Naive thymus-derived CD8-positive, alpha-beta T cell (primary cell): ENCODE measurements at regions not wholly inside any gene's neighbourhood (a gene's known extent, or its start where the extent isn't known, plus 50 kb on each side); places are given as distances from the start of the nearest gene placed in this dataset.
"Not testable (repeated sequence)": the region's sequence is repeated elsewhere in the genome, so short reads cannot be mapped to it uniquely, and the experiment has no call there.

Source experiments
- ATAC-seq, 2 donors: fragments of 150-1000 bp; cut with Tn5 transposase in 1 of 2; sonication (Bioruptor Pico), chemical (Tn5 transposase) in 1 of 2; 1 replicate in 1 of 2; 2 replicates in 1 of 2; pipeline ENCODE4 v1.10.0; 2021; ENCODE audit warnings: mild to moderate bottlenecking in 2 of 2, moderate library complexity in 2 of 2
- POLR2A ChIA-PET: fragments of 350-600 bp; sonication (Branson Sonifier 250); formaldehyde crosslinking; loops from one replicate; lab custom pipeline; 2021; ENCODE audit warnings: antibody characterized with exemption; lab: Charles Lee
- DNase-seq, 10 donors: peaks; one replicate each; pipeline versions ENCODE4 v3.0.0 to v3.0.0-alpha.2; 2020 to 2022
- H3K27ac Mint-ChIP-seq, 10 donors: one replicate each; pipeline ENCODE4 v1.8.0; 2020 to 2022; ENCODE audit warnings: mild to moderate bottlenecking in 10 of 10, mixed read lengths in 10 of 10, moderate library complexity in 4 of 10, inconsistent platforms in 1 of 10
- H3K27me3 Mint-ChIP-seq, 5 donors: one replicate each; pipeline ENCODE4 v1.8.0; 2021 to 2022; ENCODE audit warnings: mixed read lengths in 5 of 5
- H3K36me3 Mint-ChIP-seq, 3 donors: one replicate each; pipeline ENCODE4 v1.8.0; 2020 to 2022; ENCODE audit warnings: mixed read lengths in 3 of 3, mild to moderate bottlenecking in 2 of 3, inconsistent platforms in 1 of 3
- H3K4me1 Mint-ChIP-seq, 4 donors: one replicate each; pipeline ENCODE4 v1.8.0; 2021 to 2022; ENCODE audit warnings: mixed read lengths in 4 of 4
- H3K4me3 Mint-ChIP-seq, 10 donors: one replicate each; pipeline ENCODE4 v1.8.0; 2020 to 2022; ENCODE audit warnings: mild to moderate bottlenecking in 10 of 10, mixed read lengths in 10 of 10, moderate library complexity in 6 of 10, inconsistent platforms in 1 of 10
- H3K9me3 Mint-ChIP-seq, 9 donors: one replicate each; pipeline ENCODE4 v1.8.0; 2020 to 2022; ENCODE audit warnings: mixed read lengths in 9 of 9, mild to moderate bottlenecking in 3 of 9, inconsistent platforms in 1 of 9, moderate library complexity in 1 of 9

DNA sequence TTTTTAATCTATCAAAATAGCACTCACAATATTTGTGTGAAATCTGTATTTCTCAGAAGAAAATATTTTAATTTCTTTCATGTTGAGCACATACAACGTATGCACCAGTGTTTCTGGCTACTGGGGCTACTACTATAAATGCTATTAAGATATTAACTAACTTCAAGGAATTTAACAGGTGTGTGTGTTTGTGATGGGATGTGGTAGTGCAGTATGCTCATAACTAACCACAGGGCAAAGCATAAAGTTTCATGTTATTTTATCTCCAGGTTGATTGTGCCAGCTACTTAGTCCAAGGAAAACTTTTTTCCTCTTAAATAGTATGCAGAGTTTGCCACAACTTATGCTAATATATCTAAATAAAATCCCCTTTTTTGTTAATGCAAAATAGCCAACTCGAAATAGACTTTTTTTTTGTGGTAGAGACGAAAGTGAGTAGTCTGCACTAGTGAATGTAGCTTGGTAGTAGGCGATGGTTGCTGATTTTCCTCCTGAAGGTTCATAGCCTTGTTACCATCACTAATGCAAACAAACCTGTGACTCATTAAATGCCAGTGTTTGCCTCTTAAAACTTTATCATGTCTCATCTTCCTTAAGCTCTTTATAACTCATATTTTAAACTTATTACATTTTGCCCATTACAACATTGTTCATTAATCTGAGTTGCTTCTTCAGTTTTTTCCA lies 565.5 kb upstream of the ANO3 start:
- H3K27ac Mint-ChIP-seq: no peak overlapping the region
- H3K27me3 Mint-ChIP-seq: no peaks in the 10 kb centered on the region
- POLR2A ChIA-PET: no interaction called here
- peaks cover 0 to 32% (median 8%) of the 10 kb centered on the region in 9 donors for H3K9me3 Mint-ChIP-seq
- ATAC-seq (no peak), DNase-seq (no peak)
- H3K36me3 Mint-ChIP-seq: no peaks in the 10 kb centered on the region
- no peak overlapping the region for H3K4me3 Mint-ChIP-seq
- no peaks in the 10 kb centered on the region for H3K4me1 Mint-ChIP-seq

DNA sequence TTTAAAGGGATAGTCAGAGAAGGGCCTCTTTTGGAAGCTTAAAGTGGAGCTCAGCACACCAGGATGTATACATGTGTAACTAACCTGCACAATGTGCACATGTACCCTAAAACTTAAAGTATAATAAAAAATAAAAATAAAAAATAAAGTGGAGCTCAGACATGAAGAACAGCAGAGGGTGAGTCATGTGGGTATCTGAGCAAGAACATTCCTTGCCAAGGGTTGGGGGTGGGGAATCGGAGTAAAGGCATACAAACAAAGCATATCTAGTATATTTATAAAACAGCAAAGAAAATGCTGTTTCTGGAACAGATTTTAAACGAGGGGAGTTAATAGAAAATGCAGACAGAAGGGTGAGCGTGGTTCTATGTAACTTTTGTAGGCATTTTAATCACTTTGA lies 562.6 kb upstream of the ANO3 start:
- H3K36me3 Mint-ChIP-seq: no peaks in the 10 kb centered on the region
- no peaks in the 10 kb centered on the region for H3K27me3 Mint-ChIP-seq
- POLR2A ChIA-PET: no interaction called here
- no peaks in the 10 kb centered on the region for H3K4me1 Mint-ChIP-seq
- DNase-seq (no peak), ATAC-seq (no peak)
- no peak overlapping the region for H3K4me3 Mint-ChIP-seq
- H3K27ac Mint-ChIP-seq: no peak overlapping the region
- H3K9me3 Mint-ChIP-seq: peaks cover 0 to 18% (median 7%) of the 10 kb centered on the region in 9 donors

DNA sequence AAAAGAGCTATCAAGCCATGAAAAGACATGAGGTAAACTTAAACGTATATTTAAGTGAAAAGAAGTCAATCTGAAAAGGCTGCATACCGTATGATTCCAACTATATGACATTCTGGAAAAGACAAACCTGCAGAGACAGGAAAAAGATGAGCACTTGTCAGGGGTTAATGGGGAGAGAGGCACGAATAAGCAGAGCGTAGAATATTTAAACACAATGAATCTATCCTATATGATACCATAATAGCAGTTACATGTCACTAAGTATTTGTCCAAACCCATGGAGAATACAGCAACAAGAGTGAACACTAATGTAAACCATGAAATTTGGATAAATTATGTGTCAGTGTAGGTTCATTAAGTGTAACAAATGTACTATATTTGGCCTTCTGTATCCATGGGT lies 560.3 kb upstream of the ANO3 start:
- H3K4me3 Mint-ChIP-seq: no peak overlapping the region
- peaks cover 0 to 15% (median 4%) of the 10 kb centered on the region in 9 donors for H3K9me3 Mint-ChIP-seq
- ATAC-seq: no peak
- no peaks in the 10 kb centered on the region for H3K36me3 Mint-ChIP-seq
- no peaks in the 10 kb centered on the region for H3K4me1 Mint-ChIP-seq
- POLR2A ChIA-PET: no interaction called here
- no peaks in the 10 kb centered on the region for H3K27me3 Mint-ChIP-seq
- no peak overlapping the region for H3K27ac Mint-ChIP-seq
- DNase-seq: no peak

DNA sequence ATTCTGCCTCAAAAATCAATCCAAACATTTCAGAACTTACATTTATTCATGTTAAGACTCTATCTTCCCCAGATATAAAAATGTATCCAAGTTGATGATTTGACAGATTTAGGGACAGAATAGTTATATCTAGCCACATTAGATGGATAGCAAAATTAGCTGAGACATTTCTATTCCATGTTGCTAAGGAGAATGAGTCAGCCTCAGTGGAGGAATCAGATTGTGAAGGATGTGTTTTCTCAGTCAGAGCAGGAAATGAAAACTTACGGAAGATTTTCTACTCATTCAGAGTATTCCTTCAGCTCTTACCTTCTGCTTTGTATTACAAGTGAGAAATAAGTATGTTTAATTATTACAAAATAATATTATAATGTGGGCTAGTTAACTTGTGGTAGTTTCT lies 556.3 kb upstream of the ANO3 start:
- Mint-ChIP-seq H3K4me1 (no peaks in the 10 kb centered on the region), H3K36me3 (no peaks in the 10 kb centered on the region), H3K9me3 (peaks cover 0 to 10% (median 0%) of the 10 kb centered on the region in 9 donors), H3K4me3 (no peak overlapping the region), H3K27me3 (no peaks in the 10 kb centered on the region), H3K27ac (no peak overlapping the region)
- DNase-seq (no peak), ATAC-seq (no peak)
- POLR2A ChIA-PET: no interaction called here

DNA sequence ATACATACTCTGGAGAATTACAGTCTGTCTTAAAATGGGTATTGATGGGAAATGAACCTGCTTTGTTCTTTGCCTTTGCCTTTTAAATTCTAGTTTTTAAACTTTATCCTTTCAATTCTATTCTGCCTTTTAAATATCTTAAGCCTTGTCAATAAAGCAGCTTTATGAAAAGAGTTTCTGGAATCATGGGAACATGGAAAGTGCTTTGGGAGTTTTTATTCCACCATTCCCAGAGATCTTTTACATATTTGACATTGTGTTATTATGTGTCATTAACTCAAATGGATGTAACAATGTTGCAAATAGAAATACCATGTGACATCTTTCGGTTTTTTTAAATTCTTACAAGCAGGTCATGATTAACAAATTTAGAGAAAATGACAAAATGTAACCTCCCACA lies 555.7 kb upstream of the ANO3 start:
- no peaks in the 10 kb centered on the region for H3K4me1 Mint-ChIP-seq
- no peak overlapping the region for H3K27ac Mint-ChIP-seq
- H3K4me3 Mint-ChIP-seq: no peak overlapping the region
- ATAC-seq (no peak), DNase-seq (no peak)
- no peaks in the 10 kb centered on the region for H3K36me3 Mint-ChIP-seq
- POLR2A ChIA-PET: no interaction called here
- peaks cover 0 to 7% (median 0%) of the 10 kb centered on the region in 9 donors for H3K9me3 Mint-ChIP-seq
- H3K27me3 Mint-ChIP-seq: no peaks in the 10 kb centered on the region

DNA sequence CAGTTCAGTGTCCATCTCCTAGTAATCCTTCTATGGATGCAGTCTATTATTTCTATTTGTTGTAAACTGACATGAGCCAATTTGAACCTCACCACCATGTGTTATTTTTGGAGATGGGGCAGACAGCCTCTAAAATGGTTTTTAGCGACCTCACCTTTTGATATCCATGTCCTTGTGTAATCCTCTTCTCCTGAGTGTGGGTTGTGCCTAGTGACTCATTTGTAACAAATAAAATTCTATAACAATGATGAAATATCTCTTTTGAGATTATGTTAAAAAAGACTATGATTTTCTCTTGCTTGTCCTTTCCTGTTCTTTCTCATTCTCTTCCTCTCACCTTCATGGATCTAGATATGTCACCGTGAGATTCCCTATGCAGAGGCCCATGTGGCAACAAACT lies 554.6 kb upstream of the ANO3 start:
- Mint-ChIP-seq H3K36me3 (no peaks in the 10 kb centered on the region), H3K27ac (no peak overlapping the region), H3K4me1 (no peaks in the 10 kb centered on the region)

DNA sequence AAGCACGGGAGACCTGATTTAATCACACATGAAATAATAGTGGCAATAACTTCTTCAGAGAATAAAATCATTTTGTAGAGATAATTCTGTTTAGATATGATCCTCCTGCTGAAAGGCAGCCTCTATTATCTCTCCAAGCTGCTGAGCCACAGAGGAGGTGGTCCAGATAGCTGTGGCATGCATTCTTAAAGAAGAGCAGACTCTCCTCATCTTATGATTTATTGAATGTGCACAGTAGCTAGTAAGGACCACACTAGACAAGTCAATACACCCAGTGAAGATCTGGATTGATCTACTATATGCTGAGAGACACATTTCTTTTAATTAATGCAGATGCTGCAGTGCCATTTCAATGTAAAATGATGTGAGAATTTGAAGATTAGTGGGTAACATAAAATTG lies 552.9 kb upstream of the ANO3 start:
- Mint-ChIP-seq H3K4me3 (no peak overlapping the region), H3K9me3 (peaks cover 0 to 25% (median 7%) of the 10 kb centered on the region in 9 donors), H3K27me3 (peaks cover 0 to 2% (median 0%) of the 10 kb centered on the region in 5 donors), H3K36me3 (no peaks in the 10 kb centered on the region), H3K27ac (no peak overlapping the region), H3K4me1 (no peaks in the 10 kb centered on the region)
- ATAC-seq: no peak
- DNase-seq: no peak
- POLR2A ChIA-PET: no interaction called here

More for the DNA sequence above, 554.6 kb upstream of the ANO3 start:
- Mint-ChIP-seq H3K27me3 (peaks cover 0 to 2% (median 0%) of the 10 kb centered on the region in 5 donors), H3K9me3 (peaks cover 0 to 14% (median 4%) of the 10 kb centered on the region in 9 donors), H3K4me3 (no peak overlapping the region)
- POLR2A ChIA-PET: no interaction called here
- ATAC-seq: no peak
- DNase-seq: no peak

DNA sequence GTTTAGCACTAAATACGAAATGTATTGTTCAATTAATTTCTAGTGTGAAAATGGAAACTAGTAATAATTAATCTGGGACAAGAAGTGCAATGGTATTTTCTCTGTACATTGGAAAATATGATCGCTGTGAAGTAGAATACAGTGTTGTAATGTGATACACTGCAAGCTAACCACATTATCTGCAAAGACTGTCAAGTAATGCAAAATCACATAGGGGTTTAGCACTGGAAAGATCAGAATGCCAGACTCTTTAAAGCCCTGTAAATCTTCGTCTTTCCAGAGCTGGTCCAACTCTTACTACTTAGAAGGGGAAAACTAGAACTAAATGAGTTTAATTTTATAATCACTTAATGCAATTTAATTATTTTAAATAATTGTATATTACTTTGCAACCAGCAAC lies 544.5 kb upstream of the ANO3 start:
- H3K27me3 Mint-ChIP-seq: no peaks in the 10 kb centered on the region
- H3K4me1 Mint-ChIP-seq: no peaks in the 10 kb centered on the region
- H3K36me3 Mint-ChIP-seq: no peaks in the 10 kb centered on the region
- no peak overlapping the region for H3K4me3 Mint-ChIP-seq
- POLR2A ChIA-PET: no interaction called here
- no peak for DNase-seq
- H3K9me3 Mint-ChIP-seq: peaks cover 0 to 21% (median 8%) of the 10 kb centered on the region in 9 donors
- no peak for ATAC-seq
- H3K27ac Mint-ChIP-seq: no peak overlapping the region

DNA sequence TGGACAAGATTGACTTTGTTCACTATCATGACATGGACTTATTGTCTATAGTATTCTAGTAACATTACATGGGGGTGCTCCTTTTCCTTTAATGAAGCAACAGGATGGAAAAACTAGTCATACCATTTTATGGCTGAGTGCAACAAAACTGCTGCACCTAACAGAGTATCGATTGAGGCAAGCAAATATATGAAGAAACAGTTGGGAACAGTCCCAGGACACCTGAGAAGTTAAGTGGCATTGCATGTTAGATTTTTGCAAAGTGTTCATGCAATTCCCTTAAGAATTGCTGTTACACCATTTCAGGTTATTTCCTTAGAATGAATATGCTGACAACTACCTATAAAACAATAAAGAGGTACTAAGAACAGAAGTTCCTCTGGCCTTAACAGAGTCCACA lies 541.5 kb upstream of the ANO3 start:
- H3K27ac Mint-ChIP-seq: no peak overlapping the region
- H3K4me3 Mint-ChIP-seq: no peak overlapping the region
- H3K4me1 Mint-ChIP-seq: no peaks in the 10 kb centered on the region
- no peaks in the 10 kb centered on the region for H3K27me3 Mint-ChIP-seq
- ATAC-seq (no peak), DNase-seq (no peak)
- POLR2A ChIA-PET: no interaction called here
- H3K36me3 Mint-ChIP-seq: no peaks in the 10 kb centered on the region
- peaks cover 0 to 8% (median 3%) of the 10 kb centered on the region in 9 donors for H3K9me3 Mint-ChIP-seq

DNA sequence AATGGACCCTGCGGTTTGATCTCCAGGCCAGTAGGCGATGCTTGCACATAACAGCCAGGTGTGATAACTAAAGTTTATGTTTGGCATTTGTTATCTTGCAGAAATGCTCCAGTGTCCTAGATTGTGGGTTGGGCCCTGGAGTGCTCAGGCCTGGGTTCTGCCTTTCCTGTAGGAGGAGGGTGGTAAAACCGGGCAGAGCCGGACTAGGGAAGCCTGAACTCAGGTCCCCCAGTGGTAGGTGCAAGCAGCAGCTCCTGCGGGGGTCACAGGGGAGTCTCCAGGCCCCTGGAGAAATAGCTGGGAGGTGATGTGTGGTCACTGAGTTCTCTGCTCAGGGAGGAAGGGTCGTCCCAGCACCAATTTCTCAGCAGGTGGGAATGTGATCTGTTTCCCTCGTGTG lies 538.3 kb upstream of the ANO3 start:
- Mint-ChIP-seq H3K27me3 (no peaks in the 10 kb centered on the region), H3K27ac (no peak overlapping the region), H3K36me3 (no peaks in the 10 kb centered on the region), H3K4me3 (no peak overlapping the region), H3K4me1 (no peaks in the 10 kb centered on the region), H3K9me3 (peaks cover 0 to 15% (median 2%) of the 10 kb centered on the region in 9 donors)
- DNase-seq (no peak), ATAC-seq (no peak)
- POLR2A ChIA-PET: no interaction called here

DNA sequence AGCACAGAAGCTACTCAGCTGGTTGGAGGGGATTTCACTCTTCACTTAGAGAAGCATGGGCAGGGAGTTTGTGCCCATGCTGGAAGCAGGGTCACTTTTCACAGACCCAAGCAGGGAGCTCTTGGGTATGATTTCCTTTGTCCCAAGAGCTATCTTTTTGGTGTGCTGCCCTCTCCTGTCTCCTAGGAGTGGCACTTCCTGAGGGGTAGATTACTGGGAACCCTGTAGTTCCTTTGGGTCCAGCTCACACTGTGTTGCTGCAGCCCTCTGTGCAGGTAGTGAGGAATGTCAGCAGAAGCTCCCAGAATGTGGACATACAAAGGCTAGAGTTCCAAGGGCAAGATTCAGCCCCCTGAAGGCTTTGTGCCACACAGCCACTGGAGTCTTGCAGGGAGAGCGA lies 537.1 kb upstream of the ANO3 start:
- peaks cover 0 to 18% (median 2%) of the 10 kb centered on the region in 9 donors for H3K9me3 Mint-ChIP-seq
- no peaks in the 10 kb centered on the region for H3K4me1 Mint-ChIP-seq
- ATAC-seq (no peak), DNase-seq (no peak)
- H3K27ac Mint-ChIP-seq: no peak overlapping the region
- POLR2A ChIA-PET: no interaction called here
- H3K27me3 Mint-ChIP-seq: no peaks in the 10 kb centered on the region
- H3K36me3 Mint-ChIP-seq: no peaks in the 10 kb centered on the region
- no peak overlapping the region for H3K4me3 Mint-ChIP-seq

DNA sequence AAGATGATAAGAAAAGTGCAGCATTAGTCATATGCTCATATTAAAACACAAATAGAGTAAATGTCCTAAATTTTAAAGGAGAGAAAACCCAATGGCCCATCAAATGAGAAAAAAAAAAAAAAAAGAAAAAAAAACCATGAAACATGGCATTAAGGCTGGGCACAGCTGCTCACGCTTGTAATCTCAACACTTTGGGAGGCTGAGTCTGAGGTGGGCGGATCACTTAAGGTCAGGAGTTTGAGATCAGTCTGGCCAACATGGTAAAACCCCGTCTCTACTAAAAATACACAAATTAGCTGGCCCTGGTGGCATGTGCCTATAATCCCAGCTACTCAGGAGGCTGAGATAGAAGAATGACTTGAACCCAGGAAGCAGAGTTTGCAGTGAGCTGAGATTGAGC lies 515.5 kb upstream of the ANO3 start:
- POLR2A ChIA-PET: no interaction called here
- H3K36me3 Mint-ChIP-seq: no peaks in the 10 kb centered on the region
- peaks cover 0 to 18% (median 6%) of the 10 kb centered on the region in 9 donors for H3K9me3 Mint-ChIP-seq
- ATAC-seq (no peak), DNase-seq (no peak)
- H3K4me1 Mint-ChIP-seq: no peaks in the 10 kb centered on the region
- H3K27me3 Mint-ChIP-seq: no peaks in the 10 kb centered on the region
- H3K27ac Mint-ChIP-seq: no peak overlapping the region
- no peak overlapping the region for H3K4me3 Mint-ChIP-seq

DNA sequence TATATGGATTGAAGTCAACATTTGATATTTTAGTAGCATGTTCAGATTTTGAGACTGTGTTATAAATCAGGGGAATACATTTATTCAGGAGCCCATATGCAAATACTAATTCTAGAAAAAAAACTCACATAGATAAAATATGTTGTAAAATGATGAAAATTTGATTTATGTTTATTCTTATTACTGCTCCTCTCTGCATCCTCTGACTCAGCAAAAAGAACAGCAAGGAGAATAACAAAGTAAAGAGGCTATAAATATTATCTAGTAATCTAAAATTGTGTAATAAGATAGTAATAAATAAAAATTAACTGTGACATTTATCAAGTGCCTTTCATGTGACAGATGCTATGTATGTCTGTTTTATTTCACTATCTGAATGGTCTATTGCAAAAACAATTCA lies 507.2 kb upstream of the ANO3 start:
- Mint-ChIP-seq H3K27me3 (no peaks in the 10 kb centered on the region), H3K27ac (no peak overlapping the region), H3K9me3 (peaks cover under 1 to 20% (median 6%) of the 10 kb centered on the region in 9 donors), H3K36me3 (no peaks in the 10 kb centered on the region), H3K4me1 (no peaks in the 10 kb centered on the region), H3K4me3 (no peak overlapping the region)
- no peak for ATAC-seq
- DNase-seq: no peak
- POLR2A ChIA-PET: no interaction called here

DNA sequence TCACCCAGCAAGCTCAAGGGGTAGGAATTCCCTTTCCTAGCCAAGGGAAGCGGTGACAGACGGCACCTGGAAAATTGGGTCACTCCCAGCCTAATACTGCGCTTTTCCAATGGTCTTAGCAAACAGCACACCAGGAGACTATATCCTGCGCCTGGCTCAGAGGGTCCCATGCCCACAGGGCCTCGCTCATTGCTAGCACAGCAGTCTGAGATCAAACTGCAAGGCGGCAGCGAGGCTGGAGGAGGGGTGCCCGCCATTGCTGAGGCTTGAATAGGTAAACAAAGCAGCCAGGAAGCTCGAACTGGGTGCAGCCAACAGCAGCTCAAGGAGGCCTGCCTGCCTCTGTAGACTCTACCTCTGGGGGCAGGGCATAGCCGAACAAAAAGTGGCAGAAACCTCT lies 500.4 kb upstream of the ANO3 start:
- DNase-seq, H3K36me3 Mint-ChIP-seq, H3K27me3 Mint-ChIP-seq, H3K27ac Mint-ChIP-seq, H3K4me3 Mint-ChIP-seq, H3K4me1 Mint-ChIP-seq, POLR2A ChIA-PET, ATAC-seq: not testable (repeated sequence)
- H3K9me3 Mint-ChIP-seq: peaks cover 0 to 30% (median 12%) of the 10 kb centered on the region in 9 donors
